Stimulated activated CD8-positive, alpha-beta memory T cell treated with anti-CD3 and anti-CD28 coated beads, Interleukin-7, amount 100 ng/mL, for 1 hour (primary cell): ENCODE measurements at regions not wholly inside any gene's neighbourhood (a gene's known extent, or its start where the extent isn't known, plus 50 kb on each side); places are given as distances from the start of the nearest gene placed in this dataset.

Experiments
- DNase-seq, 2 donors: peaks; one replicate each; pipeline ENCODE4 v3.0.0-alpha.2; 2020; ENCODE audit warnings: low read depth in 2 of 2

GRCh38 chr19:28846094-28846812, 366.7 kb downstream of the UQCRFS1 start:
- no peak for DNase-seq

GRCh38 chr19:28843761-28844492, 369.0 kb downstream of the UQCRFS1 start:
- DNase-seq: no peak

- no peak for DNase-seq
These were observed 371.4 kb downstream of the UQCRFS1 start for GRCh38 chr19:28841531-28841930.

- no peak for DNase-seq
These were observed 372.1 kb downstream of the UQCRFS1 start for GRCh38 chr19:28840891-28841290.

GRCh38 chr19:28839455-28839854, 373.5 kb downstream of the UQCRFS1 start:
- no peak for DNase-seq

- no peak for DNase-seq
These were observed 374.0 kb downstream of the UQCRFS1 start for GRCh38 chr19:28838909-28839308.

GRCh38 chr19:28836421-28836820, 376.5 kb downstream of the UQCRFS1 start:
- DNase-seq: no peak

GRCh38 chr19:28834996-28835395, 378.0 kb downstream of the UQCRFS1 start:
- no peak for DNase-seq

- no peak for DNase-seq
These were observed 381.5 kb downstream of the UQCRFS1 start for GRCh38 chr19:28831462-28831861.

- no peak for DNase-seq
These were observed 383.2 kb downstream of the UQCRFS1 start for GRCh38 chr19:28829762-28830161.

GRCh38 chr19:28829359-28829758, 383.6 kb downstream of the UQCRFS1 start:
- DNase-seq: no peak

- no peak for DNase-seq
These were observed 384.6 kb downstream of the UQCRFS1 start for GRCh38 chr19:28828276-28828870.

GRCh38 chr19:28827382-28827781, 385.6 kb downstream of the UQCRFS1 start:
- DNase-seq: no peak

- DNase-seq: no peak
These were observed 389.5 kb downstream of the UQCRFS1 start for GRCh38 chr19:28823338-28823961.

GRCh38 chr19:28820289-28820688, 392.7 kb downstream of the UQCRFS1 start:
- DNase-seq: no peak

- no peak for DNase-seq
These were observed 397.7 kb downstream of the UQCRFS1 start for GRCh38 chr19:28815257-28815656.

- DNase-seq: no peak
These were observed 418.6 kb downstream of the UQCRFS1 start for GRCh38 chr19:28794301-28794700.

GRCh38 chr19:28793391-28794168, 419.4 kb downstream of the UQCRFS1 start:
- DNase-seq: no peak

GRCh38 chr19:28785971-28786370, 427.0 kb downstream of the UQCRFS1 start:
- DNase-seq: no peak

GRCh38 chr19:28764066-28764465, 448.9 kb downstream of the UQCRFS1 start:
- DNase-seq: no peak

GRCh38 chr19:28746478-28746877, 466.5 kb downstream of the UQCRFS1 start:
- DNase-seq: no peak

GRCh38 chr19:28744943-28745342, 468.0 kb downstream of the UQCRFS1 start:
- no peak for DNase-seq
